ENCODE measurements at regions not wholly inside any gene's neighbourhood (a gene's known extent, or its start where the extent isn't known, plus 50 kb on each side); places are given as distances from the start of the nearest gene placed in this dataset.
A peak's percentile ranks its signal among the peaks of the same experiment; 100 is the strongest.

- peak; percentile 2 for DNase-seq (ENCODE audit: low read depth)
- no peak overlapping the region for H3K4me3 ChIP-seq (ENCODE audit: low read depth, low read length)
- TF ChIP-seq CTCF (IDR thresholded peaks at IDR 0.05; ENCODE audit: insufficient read depth, low read depth, low read length): no peak
Measured at GRCh38 chr7:136502162-136502561, 366.3 kb upstream of the CHRM2 start.

- no peak for TF ChIP-seq CTCF (IDR thresholded peaks at IDR 0.05; ENCODE audit: insufficient read depth, low read depth, low read length)
- no peak overlapping the region for H3K4me3 ChIP-seq (ENCODE audit: low read depth, low read length)
- no peak for DNase-seq (ENCODE audit: low read depth)
Measured at GRCh38 chr7:136501151-136501550, 367.3 kb upstream of the CHRM2 start.

DNA sequence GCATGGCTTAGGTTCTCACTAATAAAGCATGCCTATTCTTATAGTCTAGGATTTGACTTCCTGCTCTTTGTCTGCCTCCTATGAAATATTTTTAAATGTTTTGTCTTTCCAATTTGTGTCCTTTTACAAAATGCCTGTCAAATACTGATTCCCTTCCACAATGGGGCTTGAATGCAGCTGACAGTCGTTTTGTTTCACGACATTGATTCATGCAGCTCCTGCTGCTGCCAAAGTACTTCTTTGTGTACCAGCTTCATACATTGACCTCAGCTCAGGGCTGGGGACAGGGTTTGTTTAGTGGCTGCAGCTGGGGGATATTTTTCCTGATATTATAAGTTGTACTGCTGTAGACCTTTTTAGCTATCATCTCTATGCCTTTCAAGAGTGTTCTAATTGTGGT, 371.9 kb upstream of the CHRM2 start:
- no peak for TF ChIP-seq CTCF (IDR thresholded peaks at IDR 0.05; ENCODE audit: insufficient read depth, low read depth, low read length)
- no peak overlapping the region for H3K4me3 ChIP-seq (ENCODE audit: low read depth, low read length)
- no peak for DNase-seq (ENCODE audit: low read depth)

DNA sequence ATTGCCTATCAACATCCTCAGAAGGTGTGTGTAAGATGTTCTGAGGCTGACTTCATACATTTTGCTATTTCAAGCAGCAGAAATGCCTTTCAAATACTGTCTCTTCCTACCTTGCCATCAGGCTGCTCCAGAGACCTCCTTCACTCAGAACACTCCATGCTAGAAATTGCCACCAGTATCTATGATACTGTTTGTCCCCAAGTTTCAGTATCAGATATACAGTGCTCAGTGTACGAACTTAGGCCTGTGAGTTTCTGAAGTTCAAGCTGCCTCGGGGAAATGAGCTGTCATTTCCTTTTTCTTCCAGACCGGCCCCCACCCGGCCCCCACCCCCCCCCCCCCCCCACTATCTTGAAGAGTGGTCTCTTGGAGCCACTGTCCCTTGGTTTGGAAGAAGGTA, 373.4 kb upstream of the CHRM2 start:
- no peak for TF ChIP-seq CTCF (IDR thresholded peaks at IDR 0.05; ENCODE audit: insufficient read depth, low read depth, low read length)
- no peak overlapping the region for H3K4me3 ChIP-seq (ENCODE audit: low read depth, low read length)
- DNase-seq (ENCODE audit: low read depth): no peak

GRCh38 chr7:136492366-136492765, 376.1 kb upstream of the CHRM2 start:
- TF ChIP-seq CTCF (IDR thresholded peaks at IDR 0.05; ENCODE audit: insufficient read depth, low read depth, low read length): no peak
- no peak overlapping the region for H3K4me3 ChIP-seq (ENCODE audit: low read depth, low read length)

DNA sequence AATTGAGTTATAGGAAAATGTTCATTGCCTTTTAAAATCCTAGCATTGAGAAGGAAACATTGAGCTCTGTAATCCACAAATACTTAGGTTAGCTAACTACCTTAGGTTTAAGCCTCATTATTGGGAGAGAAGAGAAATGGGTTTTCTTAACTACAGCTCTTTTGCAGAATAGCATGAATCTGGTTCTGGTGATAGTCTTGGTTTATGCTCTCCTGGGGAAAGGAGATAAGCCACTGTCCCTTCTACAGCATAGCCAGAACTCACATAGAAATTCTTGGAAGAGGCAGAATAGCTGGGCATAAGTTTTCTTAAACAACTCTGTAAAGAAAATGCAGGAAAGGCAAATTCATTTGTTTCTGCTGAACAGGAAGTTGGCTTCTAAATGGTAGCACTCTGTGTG, 378.6 kb upstream of the CHRM2 start:
- no peak overlapping the region for H3K4me3 ChIP-seq (ENCODE audit: low read depth, low read length)
- no peak for DNase-seq (ENCODE audit: low read depth)
- TF ChIP-seq CTCF (IDR thresholded peaks at IDR 0.05; ENCODE audit: insufficient read depth, low read depth, low read length): no peak

More at GRCh38 chr7:136492366-136492765, 376.1 kb upstream of the CHRM2 start:
- no peak for DNase-seq (ENCODE audit: low read depth)

- TF ChIP-seq CTCF (IDR thresholded peaks at IDR 0.05; ENCODE audit: insufficient read depth, low read depth, low read length): no peak
- no peak for DNase-seq (ENCODE audit: low read depth)
Measured at GRCh38 chr7:136480901-136481300, 387.6 kb upstream of the CHRM2 start.

More at GRCh38 chr7:136480901-136481300, 387.6 kb upstream of the CHRM2 start:
- no peak overlapping the region for H3K4me3 ChIP-seq (ENCODE audit: low read depth, low read length)
